ENCODE measurements at regions not wholly inside any gene's neighbourhood (a gene's known extent, or its start where the extent isn't known, plus 50 kb on each side); places are given as distances from the start of the nearest gene placed in this dataset.

- CTCF ChIA-PET, result interaction anchor here (1.3 to 3.2 kb wide), 2 partner anchors 11 to 19 kb away, joined by 3 to 22 read pairs; no protein-coding TSS in a partner anchor
- RAD21 ChIA-PET (ENCODE audit: unreplicated experiment), result interaction anchor here (0.5 to 1.8 kb wide), 2 partner anchors 115 to 397 kb away, joined by 3 to 4 read pairs; no protein-coding TSS in a partner anchor
- H4K20me1 ChIP-seq (ENCODE audit: control insufficient read depth, insufficient read depth), result no peaks in the 10 kb centered on the region
- no peak for ATAC-seq
- POLR2A ChIA-PET, result no interaction called here
- H3K4me1 ChIP-seq (ENCODE audit: control insufficient read depth, insufficient read depth, low read length), result no peaks in the 10 kb centered on the region; the same call in 1 of the 2 replicates
- BruUV-seq (replicated peaks), result no TSS peak
- no peaks in the 10 kb centered on the region for H3K27me3 ChIP-seq (replicated peaks in 1 of 2; ENCODE audit: control insufficient read depth in 2 of 2, insufficient read depth in 2 of 2, low read length in 1 of 2)
- H3K27ac ChIP-seq (ENCODE audit: control insufficient read depth, insufficient read depth), result no peak overlapping the region
- FAIRE-seq, result no peak
- H3K4me2 ChIP-seq (ENCODE audit: control insufficient read depth, insufficient read depth), result no peak overlapping the region
- intact Hi-C loops (cut with micrococcal nuclease; ENCODE audit: unreplicated experiment) (loop anchor here (10.0 kb wide), 1 partner anchor 1069 kb away; no protein-coding TSS in a partner anchor), in situ Hi-C loops (cut with MboI) (no loop called here)
- H3K9ac ChIP-seq (ENCODE audit: control insufficient read depth, insufficient read depth, low read length), result no peak overlapping the region
- no peaks in the 10 kb centered on the region for H3K79me2 ChIP-seq (ENCODE audit: control insufficient read depth, insufficient read depth, low read length)
- H3K9me3 ChIP-seq (replicated peaks; ENCODE audit: control insufficient read depth, insufficient read depth, low read length), result no peaks in the 10 kb centered on the region
- no peak for DNase-seq (ENCODE audit: low read depth, low spot score)
- TF ChIP-seq GATAD2B (conservative IDR thresholded peaks at IDR 0.05; ENCODE audit: low read depth), result no peak
- no peak for TF ChIP-seq CBX5 (IDR thresholded peaks at IDR 0.05; ENCODE audit: low read depth)
- TF ChIP-seq ETV6 (conservative IDR thresholded peaks at IDR 0.05 in 1 of 2, IDR thresholded peaks at IDR 0.05 in 1 of 2; ENCODE audit: borderline replicate concordance in 1 of 2, low read depth in 1 of 2), result no peak
- TF ChIP-seq, protein P1, sequence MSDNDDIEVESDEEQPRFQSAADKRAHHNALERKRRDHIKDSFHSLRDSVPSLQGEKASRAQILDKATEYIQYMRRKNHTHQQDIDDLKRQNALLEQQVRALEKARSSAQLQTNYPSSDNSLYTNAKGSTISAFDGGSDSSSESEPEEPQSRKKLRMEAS (IDR thresholded peaks at IDR 0.05; ENCODE audit: low read depth, low read length), result no peak
- TF ChIP-seq BCL11A (IDR thresholded peaks at IDR 0.05; ENCODE audit: low read depth, low read length), result no peak
- no peak for TF ChIP-seq EZH2 (IDR thresholded peaks at IDR 0.05; ENCODE audit: borderline replicate concordance, control insufficient read depth, low read depth, low read length)
- TF ChIP-seq ELK1 (IDR thresholded peaks at IDR 0.05; ENCODE audit: low read depth, low read length), result no peak
- TF ChIP-seq TCF12 (IDR thresholded peaks at IDR 0.05; ENCODE audit: low read depth, low read length), result no peak
- TF ChIP-seq IKZF2 (IDR thresholded peaks at IDR 0.05), result no peak
- no peak for TF ChIP-seq IRF3 (IDR thresholded peaks at IDR 0.05)
- TF ChIP-seq YBX1 (IDR thresholded peaks at IDR 0.05), result no peak
- no peak for TF ChIP-seq SMAD1 (IDR thresholded peaks at IDR 0.05; ENCODE audit: low read depth, partially characterized antibody)
- TF ChIP-seq ZBTB4 (CRISPR knock-in tag; IDR thresholded peaks at IDR 0.05), result no peak
- TF ChIP-seq RBBP5 (conservative IDR thresholded peaks at IDR 0.05), result no peak
- no peak for TF ChIP-seq ZSCAN29 (IDR thresholded peaks at IDR 0.05)
- SMC1A ChIA-PET (ENCODE audit: uncharacterized antibody, unreplicated experiment), result interaction anchor here (1.2 to 2.0 kb wide), 3 partner anchors 10 to 325 kb away, joined by 3 to 7 read pairs (median 4); no protein-coding TSS in a partner anchor
- H3K36me3 ChIP-seq (ENCODE audit: control insufficient read depth in 2 of 2, insufficient read depth in 2 of 2, low read length in 1 of 2), result no peaks in the 10 kb centered on the region
- H2AFZ ChIP-seq (ENCODE audit: control insufficient read depth, low read depth, low read length), result no peak overlapping the region
- 37% methylated on average over 4 of the region's 4 CpGs for WGBS (ENCODE audit: insufficient coverage, insufficient replicate concordance, low lambda C conversion rate, missing lambda C conversion rate)
- H3K4me3 ChIP-seq, result no peak overlapping the region
Observed at GRCh38 chr1:224525411-224526040, 90.6 kb upstream of the CNIH3 start.

Data from GM12878 (cell line).